HepG2 (cell line): ENCODE measurements at regions not wholly inside any gene's neighbourhood (a gene's known extent, or its start where the extent isn't known, plus 50 kb on each side); places are given as distances from the start of the nearest gene placed in this dataset.

Experiments
- ATAC-seq: fragments of 200-7000 bp; cut with Tn5 transposase; 3 replicates; pipeline ENCODE4 v1.9.1; 2020; ENCODE audit warnings: mild to moderate bottlenecking, moderate library complexity
- BruUV-seq: library from RNA; stranded (reverse); fragments of 400-500 nt; replicated peaks from 2 replicates; lab custom pipeline; 2021; lab: Mats Ljungman, UMichigan
- CTCF ChIA-PET: fragments of 300-600 bp; formaldehyde crosslinking; extraction: SDS; loops from one replicate; lab custom pipeline; 2021; ENCODE audit warnings: low total read pairs, inconsistent platforms, low intra/inter-chr PET ratio; lab: Yijun Ruan, JAX
- POLR2A ChIA-PET: fragments of 350-600 bp; sonication (Branson Sonifier 250); formaldehyde crosslinking; loops from one replicate; lab custom pipeline; 2020; ENCODE audit warnings: antibody characterized with exemption, inconsistent platforms; lab: Yijun Ruan, JAX
- DNase-seq: peaks from one replicate; pipeline ENCODE4 v3.0.0-alpha.2; 2015; ENCODE audit warnings: low spot score
- FAIRE-seq: peaks from 3 replicates; lab custom pipeline; 2011; peaks lifted over from hg19 to GRCh38; lab: Jason Lieb, UNC
- H2AFZ ChIP-seq: one replicate; pipeline ENCODE4 v1.6.1; 2011; ENCODE audit warnings: low read length, inconsistent platforms
- H3K27ac ChIP-seq: fragments of 300-600 bp; 3 replicates; pipeline ENCODE4 v1.8.0; 2011; ENCODE audit warnings: mixed run types, mild to moderate bottlenecking, mixed read lengths, low read length, inconsistent platforms; ENCODE audit not compliant: insufficient read depth; ENCODE audit errors: extremely low read length
- H3K27me3 ChIP-seq, 2 experiments: fragments of 200-600 bp in 1 of 2; 2 replicates in 1 of 2; 3 replicates in 1 of 2; pipeline versions ENCODE4 v1.6.0 to v1.8.0; 2011; ENCODE audit warnings: low read length in 2 of 2, mild to moderate bottlenecking in 2 of 2, moderate library complexity in 2 of 2, inconsistent platforms in 1 of 2; ENCODE audit not compliant: insufficient read depth in 2 of 2, control insufficient read depth in 1 of 2
- H3K36me3 ChIP-seq, 2 experiments: fragments of 200-600 bp in 1 of 2; replicated peaks in 1 of 2; 2 replicates in 1 of 2; 3 replicates in 1 of 2; pipeline versions ENCODE4 v1.5.1 to v1.8.0; 2011; ENCODE audit warnings: low read length in 2 of 2, inconsistent platforms in 1 of 2; ENCODE audit not compliant: insufficient read depth in 2 of 2, control insufficient read depth in 1 of 2
- H3K4me1 ChIP-seq: 2 replicates; pipeline ENCODE4 v1.5.1; 2012; ENCODE audit warnings: low read length, inconsistent platforms; ENCODE audit not compliant: insufficient read depth
- H3K4me2 ChIP-seq: 2 replicates; pipeline ENCODE4 v1.6.0; 2011; ENCODE audit warnings: low read depth, low read length, inconsistent platforms
- H3K4me3 ChIP-seq, 3 experiments: fragments of 200-600 bp in 1 of 3; sonication (generic), shearing (Covaris generic) in 1 of 3; replicated peaks in 1 of 3; 2 replicates each; pipeline ENCODE4 v1.5.1; 2011 to 2016; ENCODE audit warnings: low read length in 3 of 3, inconsistent platforms in 2 of 3, low read depth in 2 of 3, mild to moderate bottlenecking in 2 of 3, control low read depth in 1 of 3, mixed read lengths in 1 of 3; ENCODE audit not compliant: insufficient read depth in 1 of 3
- H3K79me2 ChIP-seq: one replicate; pipeline ENCODE4 v1.6.1; 2011; ENCODE audit warnings: low read length, inconsistent platforms; ENCODE audit not compliant: insufficient read depth
- H3K9ac ChIP-seq: 2 replicates; pipeline ENCODE4 v1.6.0; 2011; ENCODE audit warnings: mild to moderate bottlenecking, low read depth, low read length, inconsistent platforms; ENCODE audit not compliant: insufficient read depth
- H3K9me3 ChIP-seq: 2 replicates; pipeline ENCODE4 v1.5.1; 2012; ENCODE audit warnings: mild to moderate bottlenecking, low read length
- H4K20me1 ChIP-seq: 2 replicates; pipeline ENCODE4 v1.6.0; 2011; ENCODE audit warnings: inconsistent platforms, mild to moderate bottlenecking, low read length, moderate library complexity; ENCODE audit not compliant: insufficient read depth
- ASH2L ChIP-seq: fragments of 300-600, 200-600 bp; sonication (generic); IDR thresholded peaks from 2 replicates; pipeline ENCODE4 v1.7.0; 2017; ENCODE audit warnings: low read depth, mild to moderate bottlenecking, moderate library complexity, mixed read lengths, low read length; ENCODE audit not compliant: insufficient read length
- ATF7-NPFF ChIP-seq: sonication (generic); formaldehyde crosslinking; IDR thresholded peaks from 2 replicates; pipeline ENCODE4 v1.8.1; 2023; ENCODE audit warnings: mild to moderate bottlenecking, low read depth, missing genetic modification reagents, moderate library complexity
- FOXO4 ChIP-seq: sonication (generic); formaldehyde crosslinking; conservative IDR thresholded peaks from 2 replicates; pipeline ENCODE4 v1.8.1; 2023; ENCODE audit warnings: missing genetic modification reagents
- GLMP ChIP-seq: sonication (generic); formaldehyde crosslinking; IDR thresholded peaks from 2 replicates; pipeline ENCODE4 v1.9.0; 2021; ENCODE audit warnings: missing genetic modification reagents, mild to moderate bottlenecking, borderline replicate concordance
- MZF1 ChIP-seq: sonication (generic); formaldehyde crosslinking; IDR thresholded peaks from 2 replicates; pipeline ENCODE4 v1.8.1; 2023; ENCODE audit warnings: mild to moderate bottlenecking, missing genetic modification reagents, borderline replicate concordance
- PTBP1 ChIP-seq: fragments of 200-400 bp; formaldehyde crosslinking; IDR thresholded peaks from 2 replicates; pipeline ENCODE4 v1.6.1; 2018; ENCODE audit warnings: low read length, low read depth; ENCODE audit not compliant: poor library complexity, severe bottlenecking
- RARA ChIP-seq: IDR thresholded peaks from 2 replicates; pipeline ENCODE4 v1.6.1; 2016; ENCODE audit warnings: missing genetic modification reagents, missing compliant biosample characterization
- RCOR2 ChIP-seq: IDR thresholded peaks from 2 replicates; pipeline ENCODE4 v1.6.1; 2016; ENCODE audit warnings: missing biosample characterization, missing genetic modification reagents
- RFX3 ChIP-seq: IDR thresholded peaks from 2 replicates; pipeline ENCODE4 v1.6.1; 2016; ENCODE audit warnings: missing biosample characterization, missing genetic modification reagents
- SOX6 ChIP-seq, 2 experiments: fragments of 450-650 bp in 1 of 2; sonication (generic) in 1 of 2; formaldehyde crosslinking in 1 of 2; IDR thresholded peaks; 2 replicates each; pipeline versions ENCODE4 v1.4.0 to v1.6.1; 2017 to 2020; ENCODE audit warnings: antibody characterized with exemption in 1 of 2, mild to moderate bottlenecking in 1 of 2, missing genetic modification reagents in 1 of 2
- SUZ12 ChIP-seq: fragments of 150-350 bp; IDR thresholded peaks from 2 replicates; pipeline ENCODE4 v1.6.1; 2014; ENCODE audit warnings: low read depth, low read length
- XRCC5 ChIP-seq: fragments of 200-400 bp; formaldehyde crosslinking; optimal IDR thresholded peaks from 2 replicates; pipeline ENCODE3; 2017; ENCODE audit warnings: mild to moderate bottlenecking, low read length
- ZBTB26 ChIP-seq: IDR thresholded peaks from 2 replicates; pipeline ENCODE4 v1.6.1; 2016; ENCODE audit warnings: missing compliant biosample characterization, missing genetic modification reagents, borderline replicate concordance
- ZFP90 ChIP-seq: sonication (generic); formaldehyde crosslinking; IDR thresholded peaks from 2 replicates; pipeline ENCODE4 v1.8.0; 2022; ENCODE audit warnings: missing genetic modification reagents, mild to moderate bottlenecking, inconsistent platforms, borderline replicate concordance
- ZNF143 ChIP-seq: sonication (generic); formaldehyde crosslinking; IDR thresholded peaks from 2 replicates; pipeline ENCODE4 v1.4.0; 2020; ENCODE audit warnings: missing genetic modification reagents
- ZNF337 ChIP-seq: sonication (generic); formaldehyde crosslinking; IDR thresholded peaks from 2 replicates; pipeline ENCODE4 v1.5.1; 2020; ENCODE audit warnings: missing genetic modification reagents, low read depth, mild to moderate bottlenecking, borderline replicate concordance
- ZNF619 ChIP-seq: sonication (generic); formaldehyde crosslinking; IDR thresholded peaks from 2 replicates; pipeline ENCODE4 v1.4.0; 2020; ENCODE audit warnings: mild to moderate bottlenecking, missing genetic modification reagents
- ZNF749 ChIP-seq: sonication (generic); formaldehyde crosslinking; IDR thresholded peaks from 2 replicates; pipeline ENCODE4 v1.8.0; 2022; ENCODE audit warnings: mild to moderate bottlenecking, missing genetic modification reagents, moderate library complexity, borderline replicate concordance
- WGBS: methylation state at CpG from one replicate; pipeline ENCODE4 v1.1.6; 2017; ENCODE audit warnings: low lambda C conversion rate; 5-methylcytosine and 5-hydroxymethylcytosine counted together
- in situ Hi-C: cut with HindIII; loops from 2 replicates; pipeline ENCODE4 v1.10.0; 2017; ENCODE audit warnings: low pct_unique_long_range_greater_than_20kb; ENCODE audit not compliant: extremely low pct_ligation_motif_present
- intact Hi-C: fragments of 100-400 bp; cut with micrococcal nuclease; formaldehyde crosslinking; loops from one replicate; pipeline ENCODE4 v1.10.0; 2022; ENCODE audit not compliant: unreplicated experiment

GRCh38 chr14:95786566-95786965, 72.6 kb upstream of the TCL1A start:
- POLR2A ChIA-PET = no interaction called here
- ATAC-seq = no peak
- no peak for TF ChIP-seq XRCC5
- no peak for TF ChIP-seq ZNF619 (CRISPR knock-in tag)
- TF ChIP-seq MZF1 (CRISPR knock-in tag) = no peak
- no peak for TF ChIP-seq RFX3
- no peak for TF ChIP-seq RCOR2 (CRISPR knock-in tag)
- TF ChIP-seq RARA = no peak
- no peak for TF ChIP-seq ATF7-NPFF (CRISPR knock-in tag)
- no peak for TF ChIP-seq SOX6 (IDR thresholded peaks at IDR 0.05)
- TF ChIP-seq SOX6 (CRISPR knock-in tag; IDR thresholded peaks at IDR 0.05) = no peak
- TF ChIP-seq ZFP90 (CRISPR knock-in tag) = no peak
- no peak for TF ChIP-seq ZNF143
- TF ChIP-seq FOXO4 (CRISPR knock-in tag) = no peak
- no peak for TF ChIP-seq ZNF337 (CRISPR knock-in tag)
- no peak for TF ChIP-seq ZNF749 (CRISPR knock-in tag)
- no peak for TF ChIP-seq ASH2L
- TF ChIP-seq ZBTB26 = no peak
- no peak for TF ChIP-seq PTBP1
- no peak for TF ChIP-seq GLMP
- no peak for TF ChIP-seq SUZ12
- H3K4me3 ChIP-seq = no peak overlapping the region
- no peak overlapping the region for H3K9ac ChIP-seq
- no peak for DNase-seq
- H3K4me1 ChIP-seq = no peaks in the 10 kb centered on the region
- BruUV-seq = no TSS peak
- no peaks in the 10 kb centered on the region; a peak in 1 of 5 replicates for H3K27me3 ChIP-seq
- intact Hi-C loops = no loop called here
- H4K20me1 ChIP-seq = no peaks in the 10 kb centered on the region
- no peak overlapping the region for H2AFZ ChIP-seq
- H3K27ac ChIP-seq = no peak overlapping the region
- CTCF ChIA-PET = no interaction called here
- H3K79me2 ChIP-seq = no peaks in the 10 kb centered on the region
- WGBS = 39% methylated on average over 6 of the region's 8 CpGs
- H3K9me3 ChIP-seq = no peaks in the 10 kb centered on the region
- no peaks in the 10 kb centered on the region for H3K36me3 ChIP-seq
- no peak for FAIRE-seq
- H3K4me2 ChIP-seq = no peak overlapping the region
- in situ Hi-C loops = no loop called here
